GM21526 (cell line): ENCODE measurements at regions not wholly inside any gene's neighbourhood (a gene's known extent, or its start where the extent isn't known, plus 50 kb on each side); places are given as distances from the start of the nearest gene placed in this dataset.
A peak's percentile ranks its signal among the peaks of the same experiment; 100 is the strongest.
"Not testable (repeated sequence)": the region's sequence is repeated elsewhere in the genome, so short reads cannot be mapped to it uniquely, and the experiment has no call there.

Source experiments
- ATAC-seq: cut with Tn5 transposase; IDR thresholded peaks from one replicate; pipeline ENCODE4 v1.9.1; 2021; ENCODE audit warnings: moderate library complexity; ENCODE audit not compliant: unreplicated experiment, low FRiP score

- ATAC-seq: no peak
Observed at GRCh38 chr5:17118631-17119030, 98.8 kb upstream of the BASP1 start.

DNA sequence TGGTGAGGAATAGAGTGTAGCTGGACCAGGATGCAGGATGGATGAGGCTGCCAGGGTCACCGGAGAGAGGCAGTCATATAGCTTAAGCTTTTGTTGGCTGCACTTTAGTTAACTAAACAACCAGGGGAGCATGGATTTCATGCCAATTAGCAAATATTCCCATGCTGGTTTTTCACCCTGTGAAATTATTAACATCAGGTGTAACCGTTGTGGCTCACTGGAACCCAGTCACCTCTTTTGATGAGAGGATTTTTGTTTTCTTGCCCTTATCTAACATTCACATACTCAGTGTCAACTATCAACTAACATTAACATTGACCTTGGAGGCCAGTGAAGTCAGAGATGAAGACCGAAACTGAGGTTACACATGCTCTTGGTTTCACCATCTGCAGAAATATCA, 97.2 kb upstream of the BASP1 start:
- no peak for ATAC-seq

DNA sequence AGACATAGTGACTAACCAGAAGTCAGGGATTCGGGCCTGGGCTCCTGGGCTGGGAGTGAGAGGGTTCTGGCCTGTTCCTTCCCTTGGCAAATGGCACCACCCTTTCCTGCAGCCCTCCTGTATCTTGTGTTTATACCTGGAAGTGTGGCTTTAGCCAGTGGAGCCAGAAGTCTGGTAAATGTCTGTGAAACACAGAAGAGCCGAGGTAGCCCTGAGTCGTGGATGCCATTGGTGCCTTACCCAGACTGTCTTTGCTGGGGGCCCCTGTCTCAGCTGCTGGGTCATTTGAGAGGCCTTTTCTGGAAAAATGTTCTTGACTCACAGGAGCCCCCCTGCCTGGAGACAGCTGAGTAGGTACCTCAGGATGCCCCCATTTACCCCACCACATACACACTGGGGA, 95.7 kb upstream of the BASP1 start:
- no peak for ATAC-seq

DNA sequence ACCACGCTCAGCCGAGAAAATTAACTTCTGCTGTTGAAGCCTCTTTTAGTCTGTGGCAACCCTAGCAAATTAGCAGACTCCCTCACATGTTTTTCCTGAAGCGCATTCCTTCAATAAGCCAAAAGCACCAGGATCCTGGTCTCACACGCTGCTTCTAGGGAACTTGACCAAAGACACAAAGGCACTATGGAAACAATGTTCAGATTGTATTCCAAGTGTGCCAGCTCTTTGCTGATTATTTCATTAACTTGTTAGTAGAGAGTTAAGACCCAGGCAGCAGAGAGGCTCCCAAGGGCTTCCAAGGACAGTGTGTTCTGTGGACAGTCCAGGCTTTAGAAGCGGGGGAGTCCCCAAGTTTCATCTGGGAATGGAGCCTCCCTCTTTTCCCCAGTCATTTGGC, 94.4 kb upstream of the BASP1 start:
- no peak for ATAC-seq

GRCh38 chr5:17123773-17124172, 93.7 kb upstream of the BASP1 start:
- not testable (repeated sequence) for ATAC-seq

- no peak for ATAC-seq
Observed at GRCh38 chr5:17127743-17128231, 89.6 kb upstream of the BASP1 start.

DNA sequence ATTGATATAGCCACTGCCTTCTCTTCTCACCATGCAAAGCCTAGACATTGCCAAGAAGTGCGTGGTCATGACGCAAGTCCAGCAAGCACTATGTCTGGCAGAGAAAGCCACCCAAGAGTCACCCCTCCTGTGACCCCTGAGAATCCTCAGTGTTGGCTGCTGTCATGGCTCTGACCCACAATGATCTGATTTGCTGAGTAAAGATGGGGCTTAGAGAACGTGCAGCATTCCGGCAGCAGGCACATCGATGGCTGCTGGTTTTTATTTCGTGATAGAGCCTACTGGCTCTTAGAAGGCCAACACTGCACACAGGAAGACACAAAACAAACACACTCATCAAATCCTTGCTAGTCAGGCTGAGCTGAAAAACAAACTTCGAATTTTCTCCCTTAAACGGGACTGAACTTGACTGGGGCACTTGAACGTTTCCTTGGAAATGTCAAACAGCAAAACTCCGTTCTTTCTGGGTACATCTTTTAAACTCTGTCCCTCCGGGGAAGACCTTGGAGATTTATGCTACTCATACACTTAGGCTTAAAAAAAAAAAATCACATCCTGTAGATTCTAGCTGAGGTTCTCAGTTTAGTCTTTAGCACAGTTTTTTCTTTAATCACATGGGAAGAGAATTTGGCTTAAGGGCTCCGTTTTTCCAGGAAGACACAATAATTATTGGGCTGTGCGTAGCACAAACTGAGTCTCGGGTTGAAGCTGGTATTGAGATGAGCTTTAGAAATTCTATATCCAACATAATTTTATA, 88.2 kb upstream of the BASP1 start:
- no peak for ATAC-seq

DNA sequence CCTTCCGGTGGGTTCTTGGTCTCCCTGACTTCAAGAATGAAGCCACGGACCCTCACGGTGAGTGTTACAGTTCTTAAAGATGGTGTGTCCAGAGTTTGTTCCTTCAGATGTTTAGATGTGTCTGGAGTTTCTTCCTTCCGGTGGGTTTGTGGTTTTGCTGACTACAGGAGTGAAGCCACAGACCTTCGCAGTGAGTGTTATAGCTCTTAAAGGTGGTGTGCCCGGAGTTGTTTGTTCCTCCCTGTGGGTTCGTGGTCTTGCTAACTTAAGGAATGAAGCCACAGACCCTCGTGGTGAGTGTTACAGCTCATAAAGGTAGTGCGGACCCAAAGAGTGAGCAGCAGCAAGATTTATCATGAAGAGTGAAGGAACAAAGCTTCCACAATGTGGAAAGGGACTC, 87.1 kb upstream of the BASP1 start:
- ATAC-seq: not testable (repeated sequence)

DNA sequence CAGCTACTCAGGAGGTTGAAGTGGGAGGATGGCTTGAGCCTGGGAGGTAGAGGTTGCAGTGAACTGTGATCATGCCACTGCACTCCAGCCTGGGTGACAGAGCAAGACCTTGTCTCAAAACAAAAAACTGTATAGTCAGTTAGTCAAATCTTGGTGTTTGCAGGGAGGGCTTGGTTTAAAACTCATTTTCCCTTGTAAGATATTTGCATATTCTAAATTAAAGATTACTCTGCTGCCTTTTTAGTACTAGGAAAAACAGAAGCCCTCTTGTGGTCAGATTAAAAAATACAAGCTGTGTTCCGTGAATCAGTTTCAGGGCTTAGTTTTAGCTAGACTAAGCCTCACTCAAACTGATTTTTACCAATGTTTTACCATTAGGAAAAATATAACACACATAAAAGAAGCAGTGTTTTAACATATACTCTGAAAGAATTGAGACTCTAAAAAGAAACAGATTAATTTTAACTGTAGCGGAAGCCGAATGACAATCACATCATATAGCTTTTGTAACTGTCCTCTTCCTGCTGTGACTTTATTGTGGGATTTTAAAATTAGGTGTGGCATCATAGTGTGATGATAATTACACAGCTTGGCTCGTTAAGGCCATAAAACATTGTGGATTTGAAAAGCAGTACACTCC, 84.9 kb upstream of the BASP1 start:
- ATAC-seq: peak; percentile 58

DNA sequence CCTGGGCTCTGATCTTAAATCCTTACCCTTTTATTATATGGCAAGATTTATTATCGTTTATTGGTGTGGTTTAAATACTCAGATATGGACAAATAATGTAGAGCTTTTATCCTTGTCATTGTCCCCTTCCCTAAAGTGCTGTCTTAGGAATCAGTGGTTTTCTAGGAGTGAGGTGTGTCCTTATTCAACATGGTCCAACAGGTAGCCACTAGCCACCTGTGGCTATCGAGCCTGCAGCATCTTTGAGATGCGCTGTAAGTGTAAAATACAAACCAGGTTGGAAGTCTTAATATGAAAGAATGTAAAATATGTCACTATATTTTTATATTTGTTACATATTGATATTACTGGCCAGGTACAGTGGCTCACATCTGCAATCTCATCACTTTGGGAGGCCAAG, 82.4 kb upstream of the BASP1 start:
- no peak for ATAC-seq

GRCh38 chr5:17143335-17143734, 74.1 kb upstream of the BASP1 start:
- no peak for ATAC-seq

DNA sequence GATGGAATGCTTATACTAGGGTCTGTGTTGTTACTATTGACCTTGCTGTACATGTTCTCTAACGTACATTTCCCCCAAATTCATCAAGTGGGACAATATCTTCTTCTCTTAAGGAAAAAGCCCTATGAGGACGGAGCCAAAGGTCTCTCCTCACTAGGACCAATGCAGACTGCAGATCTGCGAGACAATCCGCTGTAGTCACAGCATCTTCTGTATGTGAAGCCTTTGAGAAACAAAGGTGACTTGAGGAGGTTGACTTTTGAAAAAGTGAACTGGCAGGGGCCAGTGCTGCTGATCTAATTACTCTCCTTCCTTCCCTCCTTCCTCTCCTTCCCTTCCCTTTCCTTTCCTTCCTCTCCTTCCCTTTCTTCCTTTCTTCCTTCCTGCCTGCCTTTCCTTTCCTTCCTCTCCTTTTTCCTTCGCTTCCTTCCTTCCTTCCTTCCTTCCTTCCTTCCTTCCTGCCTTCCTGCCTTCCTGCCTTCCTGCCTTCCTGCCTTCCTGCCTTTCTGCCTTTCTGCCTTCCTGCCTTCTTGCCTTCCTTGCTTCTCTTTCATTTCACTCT, 71.1 kb upstream of the BASP1 start:
- no peak for ATAC-seq

DNA sequence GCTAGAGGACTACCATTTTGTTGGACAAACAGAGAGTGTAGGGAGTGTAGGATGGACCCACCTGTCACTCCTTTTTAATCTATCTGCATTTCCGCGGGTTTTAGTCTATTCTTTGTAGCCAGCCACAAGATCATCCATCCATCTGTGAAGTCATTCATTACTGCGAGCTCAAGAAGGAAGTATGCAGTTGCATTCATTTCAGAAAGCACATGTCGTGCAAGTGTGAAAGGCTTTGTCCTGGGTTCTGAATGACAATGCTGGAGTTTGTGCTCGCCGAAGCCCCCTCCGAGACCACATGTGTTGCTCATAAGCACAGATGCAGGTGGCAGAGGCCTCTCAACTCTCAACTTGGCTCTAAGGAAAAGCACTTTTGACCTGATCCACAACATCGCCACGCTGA, 70.3 kb upstream of the BASP1 start:
- no peak for ATAC-seq

GRCh38 chr5:17147617-17148016, 69.8 kb upstream of the BASP1 start:
- ATAC-seq: no peak

DNA sequence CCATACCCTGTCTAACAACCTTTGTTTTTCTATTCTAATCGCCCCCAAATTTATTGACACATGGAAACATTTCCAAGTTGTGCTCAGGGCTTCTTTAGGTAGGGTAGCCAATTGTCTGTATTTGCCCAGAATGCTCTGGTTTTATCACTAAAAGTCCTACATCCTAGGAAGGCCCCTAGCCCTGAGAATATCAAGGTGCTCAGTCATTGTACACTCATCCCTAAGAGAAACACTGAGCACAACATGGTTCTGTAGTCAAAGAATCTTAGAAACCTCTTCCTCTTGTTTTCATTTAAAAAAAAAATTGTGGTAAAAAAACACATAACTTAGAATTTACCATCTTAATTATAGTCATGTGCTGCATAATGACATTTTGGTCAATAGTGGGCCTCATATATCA, 69.0 kb upstream of the BASP1 start:
- no peak for ATAC-seq

- ATAC-seq: no peak
Observed at GRCh38 chr5:17149786-17150185, 67.6 kb upstream of the BASP1 start.

DNA sequence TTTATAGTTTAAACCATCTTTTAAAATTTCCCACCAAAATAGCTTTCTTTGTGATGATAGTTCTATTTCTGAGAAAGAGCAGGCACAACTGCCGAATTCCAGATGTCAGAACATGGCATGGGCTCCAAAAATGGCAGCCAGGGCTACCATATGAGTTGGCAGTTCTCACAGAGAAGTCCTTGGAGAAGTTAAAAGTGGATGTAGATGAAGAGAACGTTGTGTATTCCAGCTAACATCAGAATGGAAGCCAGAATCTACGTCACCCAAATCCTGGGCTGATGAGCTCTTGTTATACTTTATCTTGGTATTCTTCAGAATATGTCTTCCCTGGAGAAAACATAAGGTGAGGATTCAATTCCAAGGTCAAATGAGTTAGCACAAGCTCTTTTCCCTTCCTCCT, 66.9 kb upstream of the BASP1 start:
- no peak for ATAC-seq

DNA sequence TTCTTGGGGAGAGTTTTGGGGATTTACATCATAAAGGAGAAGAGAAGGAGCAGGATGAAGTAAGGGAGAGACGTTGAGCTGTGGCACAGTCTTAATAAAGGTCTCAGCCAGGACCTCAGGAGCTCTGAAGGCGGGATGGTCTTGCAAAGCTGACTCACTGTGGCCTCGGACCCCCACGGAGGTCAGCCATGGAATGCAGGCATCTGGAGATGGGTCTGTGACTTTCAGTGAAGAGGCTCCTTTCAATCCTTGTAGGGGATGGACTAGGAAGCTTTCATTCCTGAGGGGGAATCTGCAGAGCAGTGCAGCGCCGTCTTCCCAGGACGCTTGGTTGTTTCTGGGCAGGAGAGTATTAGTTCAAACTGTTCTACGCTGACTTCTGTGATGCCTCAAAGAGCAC, 65.7 kb upstream of the BASP1 start:
- no peak for ATAC-seq

- ATAC-seq: no peak
Observed at GRCh38 chr5:17154211-17154996, 63.0 kb upstream of the BASP1 start.

- no peak for ATAC-seq
Observed at GRCh38 chr5:17156463-17156862, 61.0 kb upstream of the BASP1 start.

DNA sequence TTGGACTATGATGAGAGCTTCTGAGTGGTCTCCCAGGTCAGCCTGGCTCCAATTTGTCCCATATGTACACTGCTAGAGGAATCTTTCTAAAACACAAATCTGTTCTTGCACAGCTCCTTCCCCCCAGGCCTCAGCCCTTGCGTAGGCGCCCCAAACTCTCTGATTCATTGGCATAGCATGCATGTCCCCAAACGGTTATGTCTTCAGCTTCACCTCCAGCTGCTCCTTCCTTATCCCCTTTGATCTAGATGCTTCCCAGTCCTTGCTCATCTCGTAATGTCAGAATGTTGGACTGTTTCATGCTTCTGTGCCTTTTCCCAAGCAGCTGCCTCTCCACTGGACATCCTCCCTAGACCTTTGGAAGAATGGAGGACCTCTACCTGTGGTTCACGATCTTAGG, 60.1 kb upstream of the BASP1 start:
- no peak for ATAC-seq
